ENCODE measurements at regions not wholly inside any gene's neighbourhood (a gene's known extent, or its start where the extent isn't known, plus 50 kb on each side); places are given as distances from the start of the nearest gene placed in this dataset.

- TF ChIP-seq CTCF (conservative IDR thresholded peaks at IDR 0.05 in 1 of 2, IDR thresholded peaks at IDR 0.05 in 1 of 2; ENCODE audit: extremely low read depth in 1 of 2, insufficient read depth in 1 of 2, low read depth in 1 of 2, low read length in 2 of 2) (no peak), EZH2 (IDR thresholded peaks at IDR 0.05; ENCODE audit: borderline replicate concordance, low read length) (no peak)
These were observed 559.8 kb upstream of the CBLB start for GRCh38 chr3:106428565-106428994.

Data from mammary epithelial cell (primary cell).